IMR-90 (cell line): ENCODE measurements at regions not wholly inside any gene's neighbourhood (a gene's known extent, or its start where the extent isn't known, plus 50 kb on each side); places are given as distances from the start of the nearest gene placed in this dataset.

Experiments used
- ATAC-seq: fragments of 200-7000 bp; cut with Tn5 transposase; 2 replicates; pipeline ENCODE4 v1.9.1; 2020; ENCODE audit warnings: low read depth, mild to moderate bottlenecking, moderate library complexity
- BruUV-seq: library from RNA; stranded (reverse); fragments of 400-500 nt; replicated peaks from 2 replicates; lab custom pipeline; 2021; lab: Mats Ljungman, UMichigan
- CTCF ChIA-PET: fragments of 300-600 bp; formaldehyde crosslinking; extraction: SDS; loops from one replicate; lab custom pipeline; 2021; ENCODE audit warnings: antibody characterized with exemption; lab: Yijun Ruan, JAX
- POLR2A ChIA-PET: fragments of 300-600 bp; sonication (Branson Sonifier 250); formaldehyde crosslinking; loops from one replicate; lab custom pipeline; 2022; ENCODE audit warnings: antibody characterized with exemption; ENCODE audit not compliant: unreplicated experiment; lab: Charles Lee
- DNase-seq: peaks from one replicate; pipeline ENCODE4 v3.0.0; 2013
- H2AFZ ChIP-seq: replicated peaks from 2 replicates; pipeline ENCODE3; 2013; ENCODE audit warnings: low read length, mild to moderate bottlenecking; ENCODE audit not compliant: poor library complexity
- H2AK5ac ChIP-seq: 2 replicates; pipeline ENCODE4 v1.6.1; 2013; ENCODE audit warnings: low read depth, low read length, inconsistent platforms
- H2AK9ac ChIP-seq: replicated peaks from 2 replicates; pipeline ENCODE3; 2013; ENCODE audit warnings: mild to moderate bottlenecking, low read depth, low read length, moderate library complexity; ENCODE audit not compliant: poor library complexity
- H2BK120ac ChIP-seq: 2 replicates; pipeline ENCODE4 v1.6.1; 2013; ENCODE audit warnings: low read depth, low read length, inconsistent platforms
- H2BK15ac ChIP-seq: 3 replicates; pipeline ENCODE4 v1.6.1; 2013; ENCODE audit warnings: low read depth, low read length, inconsistent platforms
- H2BK20ac ChIP-seq: 2 replicates; pipeline ENCODE4 v1.6.1; 2013; ENCODE audit warnings: low read depth, mild to moderate bottlenecking, inconsistent platforms, low read length, moderate library complexity
- H2BK5ac ChIP-seq: 2 replicates; pipeline ENCODE4 v1.6.1; 2013; ENCODE audit warnings: mild to moderate bottlenecking, low read depth, low read length, inconsistent platforms; ENCODE audit not compliant: poor library complexity, severe bottlenecking
- H3K14ac ChIP-seq: replicated peaks from 2 replicates; pipeline ENCODE4 v1.6.1; 2013; ENCODE audit warnings: low read depth, low read length, inconsistent platforms
- H3K18ac ChIP-seq: 2 replicates; pipeline ENCODE4 v1.6.1; 2013; ENCODE audit warnings: low read depth, low read length, control low read depth
- H3K23ac ChIP-seq: 2 replicates; pipeline ENCODE4 v1.6.1; 2013; ENCODE audit warnings: low read depth, low read length, inconsistent platforms
- H3K27ac ChIP-seq: 2 replicates; pipeline ENCODE4 v1.5.1; 2013; ENCODE audit warnings: mild to moderate bottlenecking, control low read depth, low read length; ENCODE audit not compliant: insufficient read depth
- H3K27me3 ChIP-seq: 2 replicates; pipeline ENCODE4 v1.6.1; 2013; ENCODE audit warnings: low read length; ENCODE audit not compliant: control insufficient read depth, insufficient read depth
- H3K36me3 ChIP-seq: 2 replicates; pipeline ENCODE4 v1.6.1; 2013; ENCODE audit warnings: low read length, mixed read lengths; ENCODE audit not compliant: control insufficient read depth, insufficient read depth
- H3K4ac ChIP-seq: 2 replicates; pipeline ENCODE4 v1.6.1; 2013; ENCODE audit warnings: low read depth, low read length, inconsistent platforms
- H3K4me1 ChIP-seq: 2 replicates; pipeline ENCODE4 v1.6.1; 2013; ENCODE audit warnings: low read length, mixed read lengths; ENCODE audit not compliant: control insufficient read depth, insufficient read depth
- H3K4me2 ChIP-seq: 2 replicates; pipeline ENCODE4 v1.6.1; 2013; ENCODE audit warnings: low read depth, mild to moderate bottlenecking, control low read depth, low read length, moderate library complexity
- H3K4me3 ChIP-seq: 2 replicates; pipeline ENCODE4 v1.5.1; 2013; ENCODE audit warnings: low read depth, mild to moderate bottlenecking, control low read depth, low read length, moderate library complexity; ENCODE audit not compliant: insufficient read depth
- H3K56ac ChIP-seq: 2 replicates; pipeline ENCODE4 v1.6.1; 2013; ENCODE audit warnings: low read length, inconsistent platforms; ENCODE audit not compliant: insufficient read depth; ENCODE audit errors: extremely low read depth
- H3K79me1 ChIP-seq, 2 experiments: 2 replicates each; pipeline ENCODE4 v1.6.1; 2013; ENCODE audit warnings: low read length in 2 of 2, inconsistent platforms in 1 of 2, low read depth in 1 of 2
- H3K9ac ChIP-seq: 2 replicates; pipeline ENCODE4 v1.6.1; 2013; ENCODE audit warnings: low read depth, low read length, control low read depth
- H3K9me1 ChIP-seq: 2 replicates; pipeline ENCODE4 v1.6.1; 2013; ENCODE audit warnings: low read length, inconsistent platforms; ENCODE audit not compliant: insufficient read depth
- H3K9me3 ChIP-seq: 2 replicates; pipeline ENCODE4 v1.6.1; 2013; ENCODE audit warnings: low read length; ENCODE audit not compliant: control insufficient read depth, insufficient read depth
- H4K20me1 ChIP-seq: 2 replicates; pipeline ENCODE4 v1.6.1; 2013; ENCODE audit warnings: low read length, inconsistent platforms; ENCODE audit not compliant: insufficient read depth
- H4K5ac ChIP-seq: 2 replicates; pipeline ENCODE4 v1.6.1; 2013; ENCODE audit warnings: mild to moderate bottlenecking, low read depth, low read length, control low read depth
- H4K8ac ChIP-seq, 2 experiments: 2 replicates each; pipeline ENCODE4 v1.6.1; 2013; ENCODE audit warnings: low read depth in 2 of 2, low read length in 2 of 2, control low read depth in 1 of 2, inconsistent platforms in 1 of 2
- H4K91ac ChIP-seq: 2 replicates; pipeline ENCODE4 v1.6.1; 2013; ENCODE audit warnings: low read depth, low read length, inconsistent platforms; ENCODE audit not compliant: insufficient read depth
- CEBPB ChIP-seq: IDR thresholded peaks from 2 replicates; pipeline ENCODE4 v1.6.1; 2012; ENCODE audit warnings: low read depth, low read length, improper control_type of control experiment
- MAFK ChIP-seq: IDR thresholded peaks from 2 replicates; pipeline ENCODE4 v1.6.1; 2012; ENCODE audit warnings: low read depth, low read length, improper control_type of control experiment
- MXI1 ChIP-seq: IDR thresholded peaks from 2 replicates; pipeline ENCODE4 v1.6.1; 2012; ENCODE audit warnings: low read depth, mild to moderate bottlenecking, low read length, moderate library complexity, borderline replicate concordance
- WGBS, 2 experiments: methylation state at CpG; one replicate each; pipeline versions ENCODE4 v1.1.5 to v1.1.7; 2013; ENCODE audit warnings: missing lambda C conversion rate in 2 of 2; ENCODE audit not compliant: insufficient read length in 1 of 2; ENCODE audit errors: extremely low coverage in 2 of 2; 5-methylcytosine and 5-hydroxymethylcytosine counted together
- dilution Hi-C: fragments of 300-500 bp; cut with HindIII; formaldehyde crosslinking; loops from one replicate; pipeline ENCODE4 v1.14.3; 2018; ENCODE audit warnings: low sequenced_read_pairs; ENCODE audit not compliant: unreplicated experiment
- in situ Hi-C: fragments of 300-500 bp; cut with MboI; formaldehyde crosslinking; loops from 3 replicates; pipeline ENCODE4 v1.14.3; 2019; ENCODE audit warnings: low sequenced_read_pairs, inconsistent platforms, mixed read lengths
- intact Hi-C: fragments of 100-400 bp; cut with micrococcal nuclease; formaldehyde crosslinking; loops from 2 replicates; pipeline ENCODE4 v1.10.0; 2022

GRCh38 chr2:64244037-64244416 is 99.8 kb upstream of the PELI1 start:
- H3K36me3 ChIP-seq, result no peaks in the 10 kb centered on the region
- H4K91ac ChIP-seq, result no peak overlapping the region
- in situ Hi-C loops (no loop called here), intact Hi-C loops (no loop called here), dilution Hi-C loops (no loop called here)
- CTCF ChIA-PET, result no interaction called here
- no peaks in the 10 kb centered on the region for H3K9me1 ChIP-seq
- no CpG with 5 or more reads among the region's 1 CpG for WGBS, 2 experiments
- no peak for DNase-seq
- no TSS peak for BruUV-seq
- H3K4me3 ChIP-seq, result no peak overlapping the region
- no peak overlapping the region for H2BK120ac ChIP-seq
- H3K18ac ChIP-seq, result no peak overlapping the region
- no peak overlapping the region for H4K8ac ChIP-seq
- H2BK15ac ChIP-seq, result no peak overlapping the region
- TF ChIP-seq CEBPB, result no peak
- no peak for TF ChIP-seq MXI1
- TF ChIP-seq MAFK, result no peak
- no peaks in the 10 kb centered on the region for H3K9me3 ChIP-seq
- H2AK9ac ChIP-seq, result no peak overlapping the region
- no peak overlapping the region for H2BK20ac ChIP-seq
- H3K27me3 ChIP-seq, result peaks cover 25% of the 10 kb centered on the region
- no peak overlapping the region for H3K14ac ChIP-seq
- H2BK5ac ChIP-seq, result no peak overlapping the region
- no peak overlapping the region for H2AK5ac ChIP-seq
- POLR2A ChIA-PET, result no interaction called here
- no peaks in the 10 kb centered on the region for H3K4me1 ChIP-seq
- H3K4me2 ChIP-seq, result no peak overlapping the region
- H3K79me1 ChIP-seq, result no peaks in the 10 kb centered on the region
- H4K20me1 ChIP-seq, result no peaks in the 10 kb centered on the region
- H3K4ac ChIP-seq, result no peak overlapping the region
- H3K9ac ChIP-seq, result no peak overlapping the region
- no peak overlapping the region for H3K27ac ChIP-seq
- no peak overlapping the region for H2AFZ ChIP-seq
- ATAC-seq, result no peak
- no peak overlapping the region for H3K23ac ChIP-seq
- H4K5ac ChIP-seq, result no peak overlapping the region
- no peak overlapping the region for H3K56ac ChIP-seq
